Heart left ventricle (tissue), 13 donors: ENCODE measurements at regions not wholly inside any gene's neighbourhood (a gene's known extent, or its start where the extent isn't known, plus 50 kb on each side); places are given as distances from the start of the nearest gene placed in this dataset.

Source experiments
- CTCF ChIP-seq, 12 donors: fragments of 200-600 bp; sonication (generic) in 4 of 12; IDR thresholded peaks; one replicate each; pipeline versions ENCODE4 v1.5.0 to v1.8.0; 2018 to 2022; ENCODE audit warnings: antibody characterized with exemption in 12 of 12, mild to moderate bottlenecking in 5 of 12
- POLR2A ChIP-seq, 2 donors: fragments of 450-650 bp; IDR thresholded peaks; one replicate each; pipeline ENCODE4 v1.6.1; 2017; ENCODE audit warnings: antibody characterized with exemption in 2 of 2, mild to moderate bottlenecking in 2 of 2, moderate library complexity in 2 of 2
- donor health status: ischemic (EF 13 %, LVEDD 7.1; RV severe dilation, severe dysfunction).
- donor health status: DM: no; HTN: yes; CAD: no.
- donor health status: DM: no; HTN: no; CAD: no.
- donor health status: ischemic (EF 25% LVEDD 6.9; RV normal size, moderate dysfunction).
- donor health status: ischemic (EF 25% LVEDD 5.7; RV mildly dilated, moderate dysfunction).
- donor health status: ischemic (EF 35%, LVEDD 5.7; RV mildly dilated, moderate dysfunction).
- donor health status: nonischemic (EF 11% LVEDD 7.7; RV severe dilation, severe dysfunction).
- donor health status: DM: yes; HTN: yes; CAD: no.
- donor health status: PGD.
- donor health status: ischemic (EF 29% LVEDD 5.4; RV normal size, mild dysfunction).
- donor health status: nonischemic (EF 23%, LVEDD 6.1; RV moderate dilation, normal function).

- TF ChIP-seq POLR2A (IDR thresholded peaks at IDR 0.05), result no peak
- TF ChIP-seq CTCF (IDR thresholded peaks at IDR 0.05), result no peak
Measured at GRCh38 chr11:70014291-70014690, 63.8 kb upstream of the ANO1 start.
